Endothelial cell of hepatic sinusoid (primary cell): ENCODE measurements at regions not wholly inside any gene's neighbourhood (a gene's known extent, or its start where the extent isn't known, plus 50 kb on each side); places are given as distances from the start of the nearest gene placed in this dataset.
"Not testable (repeated sequence)": the region's sequence is repeated elsewhere in the genome, so short reads cannot be mapped to it uniquely, and the experiment has no call there.

Source experiments
- in situ Hi-C: cut with HindIII; loops from 2 replicates; pipeline ENCODE4 v1.10.0; 2017; ENCODE audit warnings: low sequenced_read_pairs

DNA sequence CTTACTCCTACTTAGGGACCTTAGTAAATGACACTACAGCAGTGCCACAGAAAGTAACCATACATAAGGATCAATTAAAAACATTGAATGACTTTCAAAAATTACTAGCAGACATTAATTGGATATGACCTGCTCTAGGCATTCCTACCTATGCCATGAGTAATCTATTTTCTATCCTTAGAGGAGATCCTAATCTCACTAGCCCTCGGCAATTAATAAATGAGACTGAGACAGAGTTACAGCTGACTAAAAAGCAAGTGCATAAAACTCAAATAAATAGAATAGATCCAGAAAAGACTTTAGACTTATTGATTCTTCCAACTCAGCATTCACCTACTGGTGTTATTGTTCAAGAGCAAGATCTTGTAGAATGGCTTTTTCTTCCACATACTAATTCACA lies 141.1 kb upstream of the ZNF91 start:
- in situ Hi-C loops: not testable (repeated sequence)

DNA sequence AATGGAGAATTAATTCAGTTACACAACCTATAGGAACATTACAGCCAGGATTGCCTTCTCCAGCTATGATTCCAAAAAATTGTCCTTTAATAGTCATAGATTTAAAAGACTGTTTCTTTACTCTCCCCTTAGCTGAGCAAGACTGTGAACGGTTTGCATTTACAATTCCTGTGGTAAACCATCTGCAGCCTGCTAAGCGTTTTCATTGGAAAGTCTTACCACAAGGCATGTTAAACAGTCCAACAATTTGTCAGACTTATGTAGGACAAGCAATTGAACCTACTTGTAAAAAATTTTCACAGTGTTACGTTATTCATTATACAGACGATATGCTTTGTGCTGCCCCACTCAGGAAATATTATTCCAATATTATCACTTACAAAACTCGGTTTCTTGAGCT lies 140.6 kb upstream of the ZNF91 start:
- in situ Hi-C loops: not testable (repeated sequence)

DNA sequence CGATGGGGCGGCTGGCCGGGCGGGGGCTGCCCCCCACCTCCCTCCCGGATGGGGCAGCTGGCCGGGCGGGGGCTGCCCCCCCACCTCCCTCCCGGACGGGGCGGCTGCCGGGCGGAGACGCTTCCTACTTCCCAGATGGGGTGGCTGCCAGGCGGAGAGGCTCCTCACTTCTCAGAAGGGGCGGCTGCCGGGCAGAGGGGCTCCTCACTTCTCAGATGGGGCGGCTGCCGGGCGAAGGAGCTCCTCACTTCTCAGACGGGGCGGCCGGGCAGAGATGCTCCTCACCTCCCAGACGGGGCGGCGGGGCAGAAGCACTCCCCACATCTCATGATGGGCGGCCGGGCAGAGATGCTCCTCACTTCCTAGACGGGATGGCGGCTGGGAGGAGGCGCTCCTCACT lies 138.2 kb upstream of the ZNF91 start:
- in situ Hi-C loops: not testable (repeated sequence)

DNA sequence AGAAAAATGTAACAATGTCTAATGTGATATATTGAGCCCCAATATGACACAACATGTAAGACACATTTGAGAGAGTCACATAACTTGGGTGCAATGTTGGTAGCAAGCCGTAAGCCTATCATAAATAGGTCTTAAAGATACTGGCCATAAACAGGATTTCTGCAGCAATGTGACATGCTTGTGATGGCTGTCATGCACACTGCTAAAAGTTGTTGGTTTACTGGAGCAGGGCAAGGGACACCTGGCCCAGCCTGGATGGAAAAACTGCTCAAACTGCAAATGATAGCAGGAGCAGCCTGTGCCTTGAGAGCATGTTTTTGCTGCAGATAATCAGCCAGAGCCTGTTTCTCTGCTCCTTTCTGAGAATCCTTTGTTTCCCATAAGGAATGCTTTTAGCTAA lies 136.7 kb upstream of the ZNF91 start:
- in situ Hi-C loops: no loop called here

DNA sequence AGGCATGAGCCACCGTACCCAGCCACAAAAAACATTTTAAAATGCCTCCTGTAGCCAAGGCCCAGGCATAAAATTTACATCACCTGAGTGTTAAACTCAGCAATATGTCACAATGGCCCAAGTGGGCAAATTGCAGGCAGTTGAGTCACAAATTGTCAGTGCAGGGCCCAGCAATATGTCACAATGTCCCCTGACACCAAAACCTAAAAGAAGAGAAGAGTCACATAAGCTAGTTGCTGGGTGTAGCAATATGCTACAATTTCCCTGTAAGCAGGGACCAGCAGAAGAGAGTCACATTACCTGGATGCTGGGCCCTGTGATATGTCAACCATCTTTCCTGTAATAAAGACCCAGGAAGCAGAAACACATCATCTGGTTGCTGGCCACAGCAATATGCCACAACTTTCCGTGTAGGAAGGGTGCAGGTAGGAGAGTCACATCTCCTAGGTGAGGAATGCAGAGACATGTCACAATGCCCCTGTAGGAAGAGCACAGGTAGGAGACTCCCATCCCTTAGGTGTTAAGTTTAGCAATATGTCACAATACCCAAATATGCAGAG lies 136.0 kb upstream of the ZNF91 start:
- in situ Hi-C loops: no loop called here

DNA sequence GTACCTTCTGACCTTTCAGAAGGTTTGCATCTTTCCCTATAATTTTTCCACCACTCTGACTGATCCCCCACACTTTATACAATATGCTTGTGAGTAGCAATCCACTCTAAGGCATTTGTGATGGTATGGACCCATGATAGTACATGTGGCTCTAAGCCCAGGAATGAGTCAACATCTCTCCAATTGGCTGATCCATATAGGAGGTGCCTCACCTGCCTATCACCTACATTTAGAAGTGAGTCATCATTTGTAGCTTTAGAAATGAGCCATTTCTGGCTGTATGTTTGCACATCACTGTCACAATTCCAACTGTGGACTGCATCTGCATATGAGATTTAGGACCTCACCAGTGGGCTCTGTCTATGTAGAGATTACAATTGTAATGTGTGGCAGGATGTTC lies 133.1 kb upstream of the ZNF91 start:
- in situ Hi-C loops: no loop called here

DNA sequence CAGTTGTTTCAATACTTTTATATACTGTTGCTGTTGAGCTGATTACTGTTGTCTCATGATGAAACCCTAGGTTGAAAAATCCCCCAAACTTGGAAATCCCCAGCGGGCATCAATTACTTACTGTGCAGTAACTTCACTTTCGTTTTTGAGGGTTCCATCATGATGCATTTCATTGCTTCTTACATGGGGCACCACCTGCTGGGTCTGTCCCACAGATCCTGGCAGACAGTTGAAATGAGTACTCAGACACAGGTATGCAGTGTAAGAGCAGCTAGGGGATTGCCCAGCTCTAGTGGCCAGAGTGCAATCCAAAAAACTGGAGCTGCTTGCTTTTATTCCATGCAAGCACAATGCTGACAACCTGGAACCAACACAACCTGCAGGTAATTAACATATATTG lies 132.5 kb upstream of the ZNF91 start:
- in situ Hi-C loops: no loop called here

DNA sequence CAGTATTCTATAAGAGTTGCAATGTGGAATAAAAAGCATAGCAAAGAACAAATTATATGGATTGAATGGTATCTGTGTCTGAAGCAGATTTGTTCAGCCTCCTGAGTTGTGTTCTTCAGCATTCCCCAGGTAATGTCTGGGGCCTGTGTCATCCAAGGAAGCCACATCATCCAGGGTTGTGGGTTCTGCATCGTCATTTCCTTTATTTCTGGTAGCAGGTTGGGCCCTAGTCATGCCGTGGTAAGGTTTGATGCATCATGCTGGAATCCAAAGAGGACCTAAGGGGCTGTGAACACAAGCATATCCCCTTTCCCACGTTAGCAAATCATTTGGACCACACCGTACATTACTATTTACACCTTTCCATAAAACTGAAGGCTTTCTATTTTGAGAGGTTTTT lies 131.0 kb upstream of the ZNF91 start:
- in situ Hi-C loops: no loop called here

DNA sequence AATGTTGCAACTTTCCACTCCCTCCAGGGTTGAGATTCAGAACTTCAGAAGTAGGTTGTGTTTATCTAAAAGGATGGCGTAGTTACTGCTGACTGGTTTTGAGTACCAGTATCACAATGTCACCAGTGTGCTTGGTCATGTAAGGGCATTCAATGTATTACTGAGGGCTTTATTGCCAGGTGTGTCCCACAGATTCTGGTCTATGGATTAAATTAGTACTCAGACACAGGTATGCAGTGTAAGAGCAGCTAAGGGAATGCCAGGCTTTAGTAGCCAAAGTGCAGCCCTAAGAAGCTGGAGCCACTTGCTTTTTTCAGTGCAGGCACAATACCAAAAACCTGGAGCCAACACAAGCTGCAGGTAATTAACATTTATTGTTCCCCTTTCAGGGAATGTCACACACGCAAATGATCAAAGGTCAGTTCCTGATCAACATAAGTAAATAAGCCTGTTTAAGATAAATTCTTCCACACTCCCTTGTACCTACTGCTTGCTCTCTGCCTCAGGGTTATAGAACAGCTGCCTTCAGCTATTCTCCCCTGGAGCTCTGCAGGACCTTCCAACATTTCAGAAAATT lies 130.1 kb upstream of the ZNF91 start:
- in situ Hi-C loops: no loop called here

DNA sequence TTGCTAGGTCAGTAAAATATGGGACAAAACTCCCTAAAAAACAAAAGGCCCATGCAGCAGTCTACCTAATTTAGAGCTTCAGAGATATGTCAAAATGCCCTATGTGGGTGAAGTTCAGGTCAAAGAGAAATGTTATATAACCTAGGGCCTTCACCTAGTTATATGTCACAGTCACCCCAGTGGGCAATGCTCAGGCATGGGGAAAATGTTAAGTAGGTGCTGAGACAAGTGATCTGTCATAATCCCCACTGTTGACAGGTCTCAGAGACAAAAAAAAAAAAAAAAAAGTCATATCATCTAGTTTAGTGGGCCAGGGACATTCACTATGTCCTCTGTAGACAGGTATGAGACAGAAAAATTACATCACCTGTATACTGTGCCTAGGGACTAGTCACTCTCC lies 128.6 kb upstream of the ZNF91 start:
- in situ Hi-C loops: no loop called here

DNA sequence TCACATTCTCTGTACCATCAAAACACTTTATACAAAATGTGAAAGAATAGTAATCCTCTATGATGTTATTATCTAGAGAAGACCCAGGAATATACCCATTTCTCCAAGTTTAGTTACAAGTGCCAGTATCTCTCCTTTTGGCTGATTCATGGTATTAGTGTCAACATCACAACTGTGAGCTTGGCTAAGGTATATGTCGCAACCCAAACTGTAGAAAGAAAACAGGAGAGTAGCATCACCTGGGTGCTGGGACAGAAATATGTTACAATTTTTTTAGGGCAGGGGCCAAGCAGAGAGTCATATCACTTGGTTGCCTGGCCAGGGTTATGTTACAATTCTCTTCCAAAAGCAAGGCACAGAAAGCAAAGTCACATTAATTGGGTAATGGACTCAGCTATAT lies 127.2 kb upstream of the ZNF91 start:
- in situ Hi-C loops: no loop called here

DNA sequence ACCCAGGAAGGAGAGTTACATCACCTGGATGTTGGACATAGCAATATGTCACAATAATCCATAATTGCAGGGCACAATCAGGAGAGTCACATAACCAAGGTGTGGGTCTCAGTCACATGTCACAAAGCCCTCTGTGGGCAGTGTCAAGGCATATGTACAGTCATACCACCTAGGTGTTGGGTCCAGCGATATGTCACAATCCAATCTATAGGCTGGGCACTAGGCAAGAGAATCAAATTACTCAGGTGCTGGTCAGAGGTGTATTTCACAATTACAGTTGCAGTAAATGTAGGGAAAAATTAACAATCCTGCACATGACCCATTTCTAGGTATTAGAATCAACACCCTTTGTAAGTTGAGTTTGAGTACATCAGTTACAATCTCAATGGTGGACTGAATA lies 126.2 kb upstream of the ZNF91 start:
- in situ Hi-C loops: no loop called here

DNA sequence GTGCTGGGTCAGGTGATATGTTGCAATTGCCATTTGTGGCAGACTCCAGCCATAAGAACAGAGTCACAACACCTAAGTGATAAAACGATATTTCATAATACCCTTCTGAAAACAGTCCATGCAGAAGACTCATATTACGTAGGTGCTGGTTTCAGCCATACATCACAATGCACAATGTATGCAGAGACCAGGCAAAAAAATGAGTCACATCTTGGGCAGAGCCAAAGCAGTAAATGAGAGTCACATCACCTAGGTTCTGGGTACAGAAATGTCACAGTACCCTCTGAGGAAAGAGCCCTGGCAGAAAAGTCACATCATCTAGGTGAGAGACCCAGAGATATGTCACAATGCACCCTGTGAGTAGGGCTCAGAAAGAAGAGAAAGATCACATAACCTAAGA lies 125.2 kb upstream of the ZNF91 start:
- in situ Hi-C loops: no loop called here

DNA sequence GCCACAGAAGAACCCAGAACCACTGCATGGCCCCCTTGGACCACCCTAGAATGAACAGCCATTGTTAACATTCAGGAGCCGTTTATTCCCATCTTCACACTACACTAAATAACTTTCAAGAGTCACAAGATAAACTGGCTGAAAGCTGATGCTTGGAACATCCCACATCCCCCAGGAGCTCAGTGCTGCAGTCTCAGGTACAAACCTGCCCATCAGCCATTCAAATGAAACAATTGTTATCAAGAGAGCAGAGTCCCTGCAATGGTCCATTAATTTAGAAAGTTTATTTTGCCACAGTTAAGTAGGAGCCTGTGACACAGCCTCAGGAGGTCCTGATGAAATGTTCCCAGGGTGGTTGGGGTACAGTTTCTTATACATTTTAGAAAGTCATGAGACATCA lies 123.8 kb upstream of the ZNF91 start:
- in situ Hi-C loops: no loop called here

DNA sequence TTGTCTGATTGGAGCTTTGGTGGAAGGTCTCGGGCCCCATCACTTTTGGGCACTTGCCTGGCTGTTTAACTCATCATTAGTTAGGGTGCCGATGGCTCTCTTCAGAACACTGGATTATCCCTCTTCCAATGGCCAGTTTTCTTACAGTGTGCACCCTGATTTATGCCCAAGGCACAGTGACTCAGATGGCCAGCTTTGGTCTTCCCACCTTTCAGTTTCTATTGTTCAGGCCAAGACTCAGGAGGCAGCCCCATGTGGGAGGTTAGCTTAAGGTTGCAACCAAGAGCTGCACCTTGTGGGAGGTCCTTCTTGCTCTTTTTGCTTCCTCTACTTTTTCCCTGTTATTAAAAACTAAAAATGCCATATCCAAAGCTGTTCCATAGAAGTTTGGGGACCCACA lies 121.0 kb upstream of the ZNF91 start:
- in situ Hi-C loops: no loop called here

DNA sequence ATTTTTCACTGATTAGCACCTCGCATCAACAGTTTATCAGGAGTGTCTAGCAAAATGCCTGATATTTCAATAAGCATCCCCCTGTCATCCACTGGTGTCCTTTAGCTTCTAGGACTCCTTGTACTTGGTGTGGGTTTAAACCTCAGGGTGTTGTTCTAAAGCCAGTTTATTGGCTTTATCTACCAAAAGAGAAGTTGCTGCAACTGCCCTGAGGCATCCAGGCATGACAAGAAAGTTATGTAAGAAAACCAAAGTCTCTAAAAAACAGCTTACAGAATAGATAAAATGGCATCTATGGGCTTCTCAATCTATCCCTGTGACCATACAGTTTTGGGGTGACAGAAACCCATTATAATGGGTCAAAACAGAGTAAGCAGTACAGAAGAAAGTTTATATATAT lies 120.3 kb upstream of the ZNF91 start:
- in situ Hi-C loops: no loop called here

DNA sequence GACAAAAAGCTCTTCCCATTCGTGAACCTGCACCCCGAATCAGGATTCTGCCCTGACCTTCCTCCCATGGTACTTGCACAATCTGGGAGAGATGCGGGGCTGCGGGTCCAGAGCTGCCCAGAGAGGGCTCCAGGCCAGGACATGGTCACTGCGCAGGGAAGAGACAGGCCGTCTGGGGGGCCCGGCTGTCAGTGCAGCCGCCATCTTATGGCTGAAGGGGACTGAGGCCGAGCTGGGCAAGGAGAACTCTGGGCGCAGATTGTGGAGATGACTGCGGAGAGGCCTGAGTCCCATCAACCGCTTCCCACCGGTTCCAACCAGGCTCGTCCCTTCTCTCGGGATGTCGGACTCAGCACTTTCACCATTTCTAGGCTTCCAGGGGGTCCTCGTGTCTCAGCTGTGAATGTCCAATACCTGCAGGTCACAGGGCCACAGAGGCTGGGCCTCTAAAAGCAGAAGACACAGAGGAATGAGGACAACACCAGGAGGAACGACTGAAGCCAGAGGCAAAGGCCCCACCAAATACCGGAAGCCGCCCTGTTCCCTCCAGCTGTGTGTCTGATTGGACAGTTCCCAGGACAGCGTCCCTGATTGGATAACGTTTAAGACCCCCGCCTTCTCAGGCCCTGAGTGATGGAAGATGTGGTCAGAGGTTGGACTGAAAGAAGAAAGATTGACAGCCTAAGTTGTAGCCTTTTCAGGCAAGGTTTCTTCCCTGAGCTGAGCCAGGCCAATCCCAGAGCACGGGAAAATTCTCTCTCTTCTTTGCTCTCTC lies 117.1 kb upstream of the ZNF91 start:
- in situ Hi-C loops: no loop called here

DNA sequence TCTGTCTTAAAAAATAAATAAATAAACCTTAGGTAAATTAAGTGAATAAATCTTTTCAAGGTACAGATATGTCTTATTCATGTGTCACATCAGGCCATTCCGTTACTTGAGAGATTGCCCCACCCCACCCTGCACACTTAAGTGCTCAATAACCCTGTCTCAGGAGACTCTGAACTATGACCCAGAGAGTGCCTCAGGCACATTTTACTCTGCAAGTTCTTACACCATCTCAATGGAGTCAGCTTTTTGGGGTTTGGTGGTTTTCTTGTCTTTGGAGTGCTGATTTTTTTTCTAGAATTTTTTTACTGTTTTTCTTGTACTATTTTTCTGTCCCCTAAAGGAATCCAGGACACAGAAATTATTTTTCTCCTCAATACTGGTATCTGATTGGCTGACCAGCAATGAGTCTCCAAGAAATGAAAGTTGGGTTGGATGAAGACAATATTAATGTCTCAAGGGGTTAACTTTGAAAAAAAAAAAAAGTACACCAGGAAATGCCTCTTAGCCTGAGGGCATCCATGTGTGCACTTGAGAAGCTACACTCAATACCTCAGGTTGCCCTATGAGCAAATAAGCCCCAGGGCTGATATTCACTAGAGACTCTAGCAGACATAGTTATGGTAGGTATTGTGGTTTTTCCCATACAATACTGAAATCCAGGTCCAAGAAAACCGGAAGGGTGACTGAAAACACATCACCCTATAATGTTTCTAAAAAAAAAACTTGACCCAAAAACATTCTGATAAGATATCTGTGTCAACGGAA lies 114.6 kb upstream of the ZNF91 start:
- in situ Hi-C loops: no loop called here

DNA sequence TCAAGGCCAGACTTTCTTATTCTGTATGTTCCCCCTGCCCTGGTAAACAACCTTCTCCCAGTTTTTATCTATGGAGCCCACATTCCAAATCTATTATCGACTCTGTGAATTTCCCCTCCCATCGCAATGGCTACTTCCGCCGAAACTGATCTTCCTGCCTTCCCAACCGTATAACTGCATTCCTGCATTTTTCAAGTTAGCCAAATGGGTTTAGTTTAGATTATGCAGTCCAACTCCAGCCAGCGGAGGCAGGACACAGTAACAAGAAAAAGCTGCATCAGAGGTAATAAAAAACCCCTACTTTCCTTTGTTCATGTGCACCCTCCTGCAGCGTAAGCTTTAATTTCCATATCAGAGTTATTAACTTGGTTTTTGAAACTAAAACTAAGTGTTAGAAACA lies 112.2 kb upstream of the ZNF91 start:
- in situ Hi-C loops: no loop called here

DNA sequence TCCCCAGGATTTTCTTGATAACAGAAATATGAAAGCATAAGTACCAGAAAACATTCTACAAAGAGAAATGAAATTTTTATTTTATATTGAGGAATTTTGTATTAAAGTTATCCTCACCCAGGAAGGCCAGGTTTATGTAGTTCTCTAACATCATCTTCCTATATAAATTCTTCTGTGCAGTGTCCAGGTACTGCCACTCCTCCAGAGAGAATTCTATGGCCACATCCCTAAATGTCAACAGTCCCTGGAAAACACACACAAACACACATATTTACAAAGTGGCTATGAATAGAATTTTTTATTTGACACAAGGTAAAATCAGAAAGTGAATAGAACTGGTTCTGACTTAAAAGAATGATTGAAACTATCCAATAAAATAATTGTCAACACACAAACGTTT lies 110.5 kb upstream of the ZNF91 start:
- in situ Hi-C loops: no loop called here

DNA sequence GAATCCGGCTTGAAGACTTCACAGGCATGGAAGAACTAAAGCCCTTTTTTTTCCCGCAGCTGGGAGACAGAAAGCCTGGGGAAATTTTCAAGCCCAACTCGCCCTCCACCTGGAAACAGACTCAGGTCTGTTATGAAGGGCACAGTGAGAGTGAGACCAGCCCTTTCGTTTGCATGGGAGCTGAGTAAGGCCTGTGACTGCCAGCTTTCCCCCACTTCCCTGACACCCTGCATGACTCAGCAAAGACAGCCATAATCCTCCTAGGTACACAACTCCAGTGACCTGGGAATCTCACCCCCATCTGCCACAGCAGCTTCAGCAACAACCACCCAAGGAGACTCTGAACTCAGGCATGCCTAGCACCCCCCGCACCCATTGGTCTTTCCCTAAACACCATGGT lies 87.6 kb upstream of the ZNF91 start:
- in situ Hi-C loops: no loop called here

DNA sequence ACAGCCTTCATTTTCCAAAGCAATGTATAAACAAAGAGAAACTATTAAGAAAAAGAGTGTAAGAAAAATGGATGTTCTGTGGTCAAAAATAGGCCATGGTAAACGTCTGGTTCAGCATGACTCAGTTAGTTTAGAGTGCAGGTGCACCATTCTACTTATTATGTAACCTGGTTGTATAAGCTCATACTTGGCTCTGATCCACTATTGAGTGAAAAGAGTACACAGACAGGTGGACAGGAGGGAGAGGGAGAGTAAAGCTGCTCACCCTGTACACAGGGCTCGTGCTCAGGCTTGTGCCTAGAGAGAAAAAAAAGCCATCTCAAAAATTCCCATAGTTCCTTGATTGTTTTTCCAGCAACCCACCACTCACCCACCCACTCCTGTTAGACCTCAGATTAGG lies 85.8 kb upstream of the ZNF91 start:
- in situ Hi-C loops: no loop called here
